ENCODE measurements at regions not wholly inside any gene's neighbourhood (a gene's known extent, or its start where the extent isn't known, plus 50 kb on each side); places are given as distances from the start of the nearest gene placed in this dataset.

DNA sequence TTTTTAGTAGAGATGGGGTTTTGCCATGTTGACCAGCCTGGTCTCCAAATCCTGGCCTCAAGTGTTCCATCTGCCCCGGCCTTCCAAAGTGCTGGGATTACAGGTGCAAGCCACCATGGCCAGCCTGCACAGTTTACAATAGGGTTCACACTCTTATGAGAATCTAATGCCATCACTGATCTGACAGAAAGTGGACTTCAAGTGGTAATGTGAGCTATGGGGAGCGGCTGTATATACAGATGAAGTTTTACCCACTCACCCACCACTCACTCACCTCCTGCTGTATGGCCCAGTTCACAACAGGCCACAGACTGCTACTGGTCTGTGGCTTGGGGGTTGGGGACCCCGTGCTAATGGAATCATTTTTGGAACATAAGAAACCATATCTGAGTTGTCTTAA is 58.4 kb upstream of the RNPC3 start:
- TF ChIP-seq, protein P1, sequence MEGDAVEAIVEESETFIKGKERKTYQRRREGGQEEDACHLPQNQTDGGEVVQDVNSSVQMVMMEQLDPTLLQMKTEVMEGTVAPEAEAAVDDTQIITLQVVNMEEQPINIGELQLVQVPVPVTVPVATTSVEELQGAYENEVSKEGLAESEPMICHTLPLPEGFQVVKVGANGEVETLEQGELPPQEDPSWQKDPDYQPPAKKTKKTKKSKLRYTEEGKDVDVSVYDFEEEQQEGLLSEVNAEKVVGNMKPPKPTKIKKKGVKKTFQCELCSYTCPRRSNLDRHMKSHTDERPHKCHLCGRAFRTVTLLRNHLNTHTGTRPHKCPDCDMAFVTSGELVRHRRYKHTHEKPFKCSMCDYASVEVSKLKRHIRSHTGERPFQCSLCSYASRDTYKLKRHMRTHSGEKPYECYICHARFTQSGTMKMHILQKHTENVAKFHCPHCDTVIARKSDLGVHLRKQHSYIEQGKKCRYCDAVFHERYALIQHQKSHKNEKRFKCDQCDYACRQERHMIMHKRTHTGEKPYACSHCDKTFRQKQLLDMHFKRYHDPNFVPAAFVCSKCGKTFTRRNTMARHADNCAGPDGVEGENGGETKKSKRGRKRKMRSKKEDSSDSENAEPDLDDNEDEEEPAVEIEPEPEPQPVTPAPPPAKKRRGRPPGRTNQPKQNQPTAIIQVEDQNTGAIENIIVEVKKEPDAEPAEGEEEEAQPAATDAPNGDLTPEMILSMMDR (IDR thresholded peaks at IDR 0.05) = no peak
- TF ChIP-seq POLR2A (IDR thresholded peaks at IDR 0.05) = no peak

Data from tibial nerve (tissue), 3 donors.